Fibroblast of mammary gland (primary cell): ENCODE measurements at regions not wholly inside any gene's neighbourhood (a gene's known extent, or its start where the extent isn't known, plus 50 kb on each side); places are given as distances from the start of the nearest gene placed in this dataset.

ENCODE experiments used
- DNase-seq: peaks from one replicate; pipeline ENCODE4 v3.0.0-alpha.2; 2010; ENCODE audit warnings: low read depth
- H3K4me3 ChIP-seq: 2 replicates; pipeline ENCODE4 v1.5.1; 2011; ENCODE audit warnings: low read depth, mild to moderate bottlenecking, low read length, moderate library complexity; ENCODE audit not compliant: control insufficient read depth
- CTCF ChIP-seq: conservative IDR thresholded peaks from 2 replicates; pipeline ENCODE4 v1.5.1; 2011; ENCODE audit warnings: low read depth, low read length, inconsistent platforms; ENCODE audit not compliant: control insufficient read depth, insufficient read depth

- no peak for DNase-seq
- no peak overlapping the region for H3K4me3 ChIP-seq
- TF ChIP-seq CTCF = no peak
Measured at GRCh38 chr5:7208938-7209337, 187.0 kb upstream of the ADCY2 start.

GRCh38 chr5:7209658-7210057 is 186.3 kb upstream of the ADCY2 start:
- no peak overlapping the region for H3K4me3 ChIP-seq
- no peak for DNase-seq
- no peak for TF ChIP-seq CTCF

GRCh38 chr5:7210549-7210948 is 185.4 kb upstream of the ADCY2 start:
- TF ChIP-seq CTCF = no peak
- H3K4me3 ChIP-seq = no peak overlapping the region
- no peak for DNase-seq

GRCh38 chr5:7213525-7213924 is 182.4 kb upstream of the ADCY2 start:
- no peak for TF ChIP-seq CTCF
- DNase-seq = no peak
- H3K4me3 ChIP-seq = no peak overlapping the region

- no peak for TF ChIP-seq CTCF
- H3K4me3 ChIP-seq = no peak overlapping the region
- no peak for DNase-seq
Measured at GRCh38 chr5:7214906-7215416, 181.0 kb upstream of the ADCY2 start.

- no peak for TF ChIP-seq CTCF
- H3K4me3 ChIP-seq = no peak overlapping the region
- no peak for DNase-seq
Measured at GRCh38 chr5:7218141-7218540, 177.8 kb upstream of the ADCY2 start.

GRCh38 chr5:7220156-7220555 is 175.8 kb upstream of the ADCY2 start:
- no peak for TF ChIP-seq CTCF
- no peak overlapping the region for H3K4me3 ChIP-seq
- no peak for DNase-seq
